ENCODE measurements at regions not wholly inside any gene's neighbourhood (a gene's known extent, or its start where the extent isn't known, plus 50 kb on each side); places are given as distances from the start of the nearest gene placed in this dataset.

DNA sequence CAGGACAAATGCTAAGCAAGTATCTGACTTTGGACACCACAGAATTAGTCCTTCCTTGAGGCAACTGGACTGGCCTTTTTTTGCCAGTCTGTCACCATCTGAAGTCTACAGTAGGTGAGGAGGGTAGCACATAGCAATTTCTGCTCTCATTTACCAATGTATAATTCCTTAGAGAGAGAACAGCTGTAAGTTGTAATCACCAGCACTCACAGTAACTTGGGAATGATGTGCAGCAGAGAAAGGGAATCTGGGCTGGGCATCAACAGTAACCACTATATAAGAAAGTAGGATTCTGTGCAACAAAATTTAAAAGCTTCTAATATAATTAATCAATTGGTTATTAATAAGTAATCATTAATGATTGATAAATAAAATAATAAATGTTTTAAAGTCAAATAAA, 86.3 kb upstream of the FAT3 start:
- no peak for TF ChIP-seq CREB1 (IDR thresholded peaks at IDR 0.05; ENCODE audit: low read depth)
- no peak for TF ChIP-seq CEBPB (IDR thresholded peaks at IDR 0.05)
- no peak for TF ChIP-seq EP300 (IDR thresholded peaks at IDR 0.05; ENCODE audit: borderline replicate concordance)
- TF ChIP-seq ZBTB7A (IDR thresholded peaks at IDR 0.05; ENCODE audit: low read depth), result no peak

All from Ishikawa (cell line).